K562 (cell line): ENCODE measurements at regions not wholly inside any gene's neighbourhood (a gene's known extent, or its start where the extent isn't known, plus 50 kb on each side); places are given as distances from the start of the nearest gene placed in this dataset.
A peak's percentile ranks its signal among the peaks of the same experiment; 100 is the strongest.

Source experiments
- ARID1B ChIP-seq: fragments of 450-650 bp; IDR thresholded peaks from 2 replicates; pipeline ENCODE4 v1.6.1; 2016; ENCODE audit warnings: antibody characterized with exemption, mild to moderate bottlenecking, inconsistent platforms
- CBFA2T3 ChIP-seq: fragments of 450-650 bp; IDR thresholded peaks from 2 replicates; pipeline ENCODE4 v1.6.1; 2017
- CEBPG ChIP-seq, 3 experiments: fragments of 200-800 bp in 1 of 3; sonication (Bioruptor generic) in 1 of 3; sonication (generic) in 1 of 3; formaldehyde crosslinking in 1 of 3; IDR thresholded peaks in 2 of 3; conservative IDR thresholded peaks in 1 of 3; 2 replicates each; pipeline versions ENCODE4 v1.6.1 to v1.8.0; 2016 to 2022; ENCODE audit warnings: missing compliant biosample characterization in 2 of 3, missing genetic modification characterization in 2 of 3, mild to moderate bottlenecking in 1 of 3, missing genetic modification reagents in 1 of 3
- GABPB1 ChIP-seq: sonication (generic); formaldehyde crosslinking; IDR thresholded peaks from 2 replicates; pipeline ENCODE4 v1.8.0; 2022; ENCODE audit warnings: mild to moderate bottlenecking, missing genetic modification reagents
- NR2C1 ChIP-seq, 2 experiments: fragments of 450-650 bp; IDR thresholded peaks; 2 replicates each; pipeline ENCODE4 v1.6.1; 2017; ENCODE audit warnings: mild to moderate bottlenecking in 2 of 2, antibody characterized with exemption in 1 of 2, inconsistent platforms in 1 of 2, missing compliant biosample characterization in 1 of 2, missing genetic modification characterization in 1 of 2
- PHB2 ChIP-seq: fragments of 450-650 bp; IDR thresholded peaks from 2 replicates; pipeline ENCODE4 v1.6.1; 2017; ENCODE audit warnings: low read depth
- SP2 ChIP-seq: IDR thresholded peaks from 2 replicates; pipeline ENCODE4 v1.6.1; 2011; ENCODE audit warnings: mild to moderate bottlenecking, low read depth, low read length, moderate library complexity; ENCODE audit not compliant: poor library complexity, severe bottlenecking; ENCODE audit errors: extremely low read depth
- TCF3 ChIP-seq: sonication (generic); formaldehyde crosslinking; IDR thresholded peaks from 2 replicates; pipeline ENCODE4 v1.4.0; 2020; ENCODE audit warnings: mild to moderate bottlenecking, missing genetic modification reagents
- ZNF146 ChIP-seq: IDR thresholded peaks from one replicate; pipeline ENCODE4 v1.6.1; 2018; ENCODE audit warnings: missing compliant biosample characterization; ENCODE audit not compliant: unreplicated experiment
- ZNF184 ChIP-seq: sonication (generic); formaldehyde crosslinking; IDR thresholded peaks from 2 replicates; pipeline ENCODE4 v1.5.0; 2020; ENCODE audit warnings: missing genetic modification reagents
- ZNF584 ChIP-seq: fragments of 200-800 bp; sonication (Bioruptor generic); IDR thresholded peaks from 2 replicates; pipeline ENCODE4 v1.6.1; 2016; ENCODE audit warnings: low read depth, mild to moderate bottlenecking, missing genetic modification characterization, missing compliant biosample characterization
- ZNF717 ChIP-seq: fragments of 250-450 bp; sonication (Bioruptor Pico); IDR thresholded peaks from 2 replicates; pipeline ENCODE4 v1.5.0; 2021
- TF ChIP-seq, protein P1 (sequence below), 2 experiments: fragments of 450-650 bp; formaldehyde crosslinking in 1 of 2; IDR thresholded peaks; 2 replicates each; pipeline versions ENCODE4 v1.4.0 to v1.6.1; 2014 to 2020; ENCODE audit warnings: mild to moderate bottlenecking in 2 of 2, borderline replicate concordance in 1 of 2, low read depth in 1 of 2
- TF ChIP-seq, protein P2 (sequence below), 2 experiments: fragments of 450-650 bp in 1 of 2; sonication (generic) in 1 of 2; formaldehyde crosslinking in 1 of 2; IDR thresholded peaks in 1 of 2; conservative IDR thresholded peaks in 1 of 2; 2 replicates each; pipeline versions ENCODE4 v1.6.1 to v1.8.1; 2016 to 2023; ENCODE audit warnings: mild to moderate bottlenecking in 2 of 2, moderate library complexity in 2 of 2, inconsistent platforms in 1 of 2, missing genetic modification reagents in 1 of 2
- TF ChIP-seq, protein P3 (sequence below): fragments of 450-650 bp; formaldehyde crosslinking; IDR thresholded peaks from 2 replicates; pipeline ENCODE4 v1.4.0; 2020; ENCODE audit warnings: mild to moderate bottlenecking, moderate library complexity
- TF ChIP-seq, protein P4 (sequence below): fragments of 250-450 bp; sonication (Bioruptor Pico); IDR thresholded peaks from 2 replicates; pipeline ENCODE4 v1.5.0; 2020; ENCODE audit warnings: mild to moderate bottlenecking

DNA sequence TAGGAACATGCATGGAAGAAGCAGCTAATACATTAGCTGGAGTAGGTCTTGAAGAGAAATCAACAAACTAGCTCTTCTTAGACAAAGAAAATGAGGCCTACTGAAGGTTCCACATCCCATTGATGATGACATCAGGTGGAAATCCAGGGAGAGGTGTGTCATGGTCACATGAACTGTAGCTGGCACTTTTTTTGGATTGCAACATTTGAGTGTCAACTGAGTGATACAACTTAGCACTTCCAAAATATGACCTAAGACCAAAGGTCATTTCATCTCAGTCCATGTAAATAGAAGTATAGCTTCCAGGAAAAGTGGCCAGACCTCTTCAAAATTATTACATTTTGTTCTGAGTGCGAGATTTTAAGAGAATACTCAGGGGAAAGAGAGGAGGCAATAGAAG, 117.2 kb upstream of the MEIS2 start (continued):
- TF ChIP-seq, protein P1, sequence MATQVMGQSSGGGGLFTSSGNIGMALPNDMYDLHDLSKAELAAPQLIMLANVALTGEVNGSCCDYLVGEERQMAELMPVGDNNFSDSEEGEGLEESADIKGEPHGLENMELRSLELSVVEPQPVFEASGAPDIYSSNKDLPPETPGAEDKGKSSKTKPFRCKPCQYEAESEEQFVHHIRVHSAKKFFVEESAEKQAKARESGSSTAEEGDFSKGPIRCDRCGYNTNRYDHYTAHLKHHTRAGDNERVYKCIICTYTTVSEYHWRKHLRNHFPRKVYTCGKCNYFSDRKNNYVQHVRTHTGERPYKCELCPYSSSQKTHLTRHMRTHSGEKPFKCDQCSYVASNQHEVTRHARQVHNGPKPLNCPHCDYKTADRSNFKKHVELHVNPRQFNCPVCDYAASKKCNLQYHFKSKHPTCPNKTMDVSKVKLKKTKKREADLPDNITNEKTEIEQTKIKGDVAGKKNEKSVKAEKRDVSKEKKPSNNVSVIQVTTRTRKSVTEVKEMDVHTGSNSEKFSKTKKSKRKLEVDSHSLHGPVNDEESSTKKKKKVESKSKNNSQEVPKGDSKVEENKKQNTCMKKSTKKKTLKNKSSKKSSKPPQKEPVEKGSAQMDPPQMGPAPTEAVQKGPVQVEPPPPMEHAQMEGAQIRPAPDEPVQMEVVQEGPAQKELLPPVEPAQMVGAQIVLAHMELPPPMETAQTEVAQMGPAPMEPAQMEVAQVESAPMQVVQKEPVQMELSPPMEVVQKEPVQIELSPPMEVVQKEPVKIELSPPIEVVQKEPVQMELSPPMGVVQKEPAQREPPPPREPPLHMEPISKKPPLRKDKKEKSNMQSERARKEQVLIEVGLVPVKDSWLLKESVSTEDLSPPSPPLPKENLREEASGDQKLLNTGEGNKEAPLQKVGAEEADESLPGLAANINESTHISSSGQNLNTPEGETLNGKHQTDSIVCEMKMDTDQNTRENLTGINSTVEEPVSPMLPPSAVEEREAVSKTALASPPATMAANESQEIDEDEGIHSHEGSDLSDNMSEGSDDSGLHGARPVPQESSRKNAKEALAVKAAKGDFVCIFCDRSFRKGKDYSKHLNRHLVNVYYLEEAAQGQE (IDR thresholded peaks at IDR 0.05; ENCODE audit: borderline replicate concordance) = no peak
- TF ChIP-seq, protein P1 (CRISPR knock-in tag; IDR thresholded peaks at IDR 0.05; ENCODE audit: low read depth) = no peak
- TF ChIP-seq TCF3 = no peak
- TF ChIP-seq, protein P2, sequence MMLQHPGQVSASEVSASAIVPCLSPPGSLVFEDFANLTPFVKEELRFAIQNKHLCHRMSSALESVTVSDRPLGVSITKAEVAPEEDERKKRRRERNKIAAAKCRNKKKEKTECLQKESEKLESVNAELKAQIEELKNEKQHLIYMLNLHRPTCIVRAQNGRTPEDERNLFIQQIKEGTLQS (IDR thresholded peaks at IDR 0.05) = peak; percentile 70
- TF ChIP-seq, protein P2 (CRISPR knock-in tag; conservative IDR thresholded peaks at IDR 0.05) = no peak
- TF ChIP-seq GABPB1 (CRISPR knock-in tag) = no peak
- TF ChIP-seq NR2C1 (IDR thresholded peaks at IDR 0.05) = no peak
- peak; percentile 30; the same call in 1 of the 2 replicates for TF ChIP-seq NR2C1 (tag; IDR thresholded peaks at IDR 0.05)
- TF ChIP-seq PHB2 = no peak
- TF ChIP-seq, protein P3, sequence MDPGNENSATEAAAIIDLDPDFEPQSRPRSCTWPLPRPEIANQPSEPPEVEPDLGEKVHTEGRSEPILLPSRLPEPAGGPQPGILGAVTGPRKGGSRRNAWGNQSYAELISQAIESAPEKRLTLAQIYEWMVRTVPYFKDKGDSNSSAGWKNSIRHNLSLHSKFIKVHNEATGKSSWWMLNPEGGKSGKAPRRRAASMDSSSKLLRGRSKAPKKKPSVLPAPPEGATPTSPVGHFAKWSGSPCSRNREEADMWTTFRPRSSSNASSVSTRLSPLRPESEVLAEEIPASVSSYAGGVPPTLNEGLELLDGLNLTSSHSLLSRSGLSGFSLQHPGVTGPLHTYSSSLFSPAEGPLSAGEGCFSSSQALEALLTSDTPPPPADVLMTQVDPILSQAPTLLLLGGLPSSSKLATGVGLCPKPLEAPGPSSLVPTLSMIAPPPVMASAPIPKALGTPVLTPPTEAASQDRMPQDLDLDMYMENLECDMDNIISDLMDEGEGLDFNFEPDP (CRISPR knock-in tag) = no peak
- TF ChIP-seq ZNF146 = no peak
- no peak for TF ChIP-seq CBFA2T3
- no peak for TF ChIP-seq CEBPG (CRISPR knock-in tag; IDR thresholded peaks at IDR 0.05)
- TF ChIP-seq CEBPG (tag; conservative IDR thresholded peaks at IDR 0.05 in 1 of 2, IDR thresholded peaks at IDR 0.05 in 1 of 2) = peak; percentile 76 to 93
- TF ChIP-seq, protein P4, sequence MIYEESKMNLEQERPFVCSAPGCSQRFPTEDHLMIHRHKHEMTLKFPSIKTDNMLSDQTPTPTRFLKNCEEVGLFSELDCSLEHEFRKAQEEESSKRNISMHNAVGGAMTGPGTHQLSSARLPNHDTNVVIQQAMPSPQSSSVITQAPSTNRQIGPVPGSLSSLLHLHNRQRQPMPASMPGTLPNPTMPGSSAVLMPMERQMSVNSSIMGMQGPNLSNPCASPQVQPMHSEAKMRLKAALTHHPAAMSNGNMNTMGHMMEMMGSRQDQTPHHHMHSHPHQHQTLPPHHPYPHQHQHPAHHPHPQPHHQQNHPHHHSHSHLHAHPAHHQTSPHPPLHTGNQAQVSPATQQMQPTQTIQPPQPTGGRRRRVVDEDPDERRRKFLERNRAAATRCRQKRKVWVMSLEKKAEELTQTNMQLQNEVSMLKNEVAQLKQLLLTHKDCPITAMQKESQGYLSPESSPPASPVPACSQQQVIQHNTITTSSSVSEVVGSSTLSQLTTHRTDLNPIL (CRISPR knock-in tag) = no peak
- no peak for TF ChIP-seq ZNF584 (CRISPR knock-in tag)
- TF ChIP-seq ARID1B = no peak
- no peak for TF ChIP-seq ZNF184 (CRISPR knock-in tag)
- no peak for TF ChIP-seq ZNF717 (CRISPR knock-in tag)
- no peak for TF ChIP-seq SP2
